Liver (tissue), 8 donors: ENCODE measurements at regions not wholly inside any gene's neighbourhood (a gene's known extent, or its start where the extent isn't known, plus 50 kb on each side); places are given as distances from the start of the nearest gene placed in this dataset.

Experiments
- DNase-seq: peaks from one replicate; pipeline ENCODE4 v3.0.0-alpha.2; 2017; ENCODE audit warnings: low spot score
- H3K27ac ChIP-seq, 2 donors: one replicate each; pipeline ENCODE4 v1.7.0; 2013; ENCODE audit warnings: inconsistent platforms in 2 of 2, low read length in 2 of 2, control low read depth in 1 of 2, low read depth in 1 of 2, mild to moderate bottlenecking in 1 of 2
- H3K27me3 ChIP-seq, 4 donors: one replicate each; pipeline versions ENCODE4 v1.6.1 to v1.7.0; 2013; ENCODE audit warnings: low read length in 3 of 4, inconsistent platforms in 1 of 4, mild to moderate bottlenecking in 1 of 4, moderate library complexity in 1 of 4; ENCODE audit not compliant: control insufficient read depth in 4 of 4, insufficient read depth in 4 of 4
- H3K36me3 ChIP-seq, 4 donors: one replicate each; pipeline versions ENCODE4 v1.6.1 to v1.7.0; 2013; ENCODE audit warnings: low read length in 3 of 4, mild to moderate bottlenecking in 3 of 4, low read depth in 1 of 4, moderate library complexity in 1 of 4; ENCODE audit not compliant: control insufficient read depth in 4 of 4, insufficient read depth in 3 of 4
- H3K4me1 ChIP-seq, 4 donors: one replicate each; pipeline versions ENCODE4 v1.6.1 to v1.7.0; 2013; ENCODE audit warnings: low read length in 3 of 4, mild to moderate bottlenecking in 3 of 4, moderate library complexity in 1 of 4; ENCODE audit not compliant: control insufficient read depth in 4 of 4, insufficient read depth in 4 of 4
- H3K4me3 ChIP-seq, 3 donors: one replicate each; pipeline versions ENCODE4 v1.6.1 to v1.7.0; 2013; ENCODE audit warnings: low read length in 3 of 3, control low read depth in 1 of 3, low read depth in 1 of 3, mild to moderate bottlenecking in 1 of 3
- H3K9ac ChIP-seq, 2 donors: one replicate each; pipeline ENCODE4 v1.7.0; 2013; ENCODE audit warnings: low read length in 2 of 2, mild to moderate bottlenecking in 2 of 2, moderate library complexity in 2 of 2, control low read depth in 1 of 2, low read depth in 1 of 2
- H3K9me3 ChIP-seq, 4 donors: one replicate each; pipeline versions ENCODE4 v1.6.1 to v1.7.0; 2013; ENCODE audit warnings: low read length in 3 of 4; ENCODE audit not compliant: control insufficient read depth in 4 of 4
- CTCF ChIP-seq: fragments of 150-350 bp; IDR thresholded peaks from 2 replicates; pipeline ENCODE4 v1.5.1; 2017; ENCODE audit warnings: improper control_type of control experiment, low read depth, low read length; ENCODE audit not compliant: missing input control
- FOXA2 ChIP-seq: IDR thresholded peaks from 2 replicates; pipeline ENCODE4 v1.6.1; 2016; ENCODE audit warnings: antibody characterized with exemption
- GABPA ChIP-seq, 2 donors: IDR thresholded peaks in 1 of 2; conservative IDR thresholded peaks in 1 of 2; 2 replicates each; pipeline ENCODE4 v1.6.1; 2016; ENCODE audit warnings: antibody characterized with exemption in 2 of 2, mild to moderate bottlenecking in 1 of 2, moderate library complexity in 1 of 2
- HNF4A ChIP-seq, 2 donors: conservative IDR thresholded peaks; 2 replicates each; pipeline ENCODE4 v1.6.1; 2016; ENCODE audit warnings: antibody characterized with exemption in 2 of 2, mild to moderate bottlenecking in 2 of 2
- JUND ChIP-seq, 2 donors: IDR thresholded peaks; 2 replicates each; pipeline ENCODE4 v1.6.1; 2016; ENCODE audit warnings: antibody characterized with exemption in 2 of 2
- NR2F2 ChIP-seq: IDR thresholded peaks from 2 replicates; pipeline ENCODE4 v1.6.1; 2016; ENCODE audit warnings: antibody characterized with exemption
- RAD21 ChIP-seq, 2 donors: IDR thresholded peaks; 2 replicates each; pipeline ENCODE4 v1.6.1; 2016; ENCODE audit warnings: antibody characterized with exemption in 2 of 2, mild to moderate bottlenecking in 2 of 2
- RXRA ChIP-seq, 2 donors: IDR thresholded peaks; 2 replicates each; pipeline ENCODE4 v1.6.1; 2017 to 2018; ENCODE audit warnings: antibody characterized with exemption in 2 of 2, mild to moderate bottlenecking in 1 of 2
- SP1 ChIP-seq: IDR thresholded peaks from 2 replicates; pipeline ENCODE4 v1.6.1; 2018; ENCODE audit warnings: antibody characterized with exemption, mild to moderate bottlenecking
- WGBS: extraction: QIAGEN DNeasy Blood & Tissue Kit; methylation state at CpG from one replicate; pipeline ENCODE4 v1.1.7; 2013; 5-methylcytosine and 5-hydroxymethylcytosine counted together
- TF ChIP-seq, protein P1 (sequence below): IDR thresholded peaks from 2 replicates; pipeline ENCODE4 v1.6.1; 2016; ENCODE audit warnings: antibody characterized with exemption
- TF ChIP-seq, protein P2 (sequence below): IDR thresholded peaks from 2 replicates; pipeline ENCODE4 v1.6.1; 2016; ENCODE audit warnings: antibody characterized with exemption, mild to moderate bottlenecking
- TF ChIP-seq, protein P3 (sequence below): IDR thresholded peaks from 2 replicates; pipeline ENCODE4 v1.6.1; 2016; ENCODE audit warnings: antibody characterized with exemption
- TF ChIP-seq, protein P4 (sequence below): IDR thresholded peaks from 2 replicates; pipeline ENCODE4 v1.6.1; 2016; ENCODE audit warnings: antibody characterized with exemption
- donor health status: healthy.
- donor health status: healthy.
- donor health status: healthy.
- donor health status: healthy.
- donor health status: healthy.

DNA sequence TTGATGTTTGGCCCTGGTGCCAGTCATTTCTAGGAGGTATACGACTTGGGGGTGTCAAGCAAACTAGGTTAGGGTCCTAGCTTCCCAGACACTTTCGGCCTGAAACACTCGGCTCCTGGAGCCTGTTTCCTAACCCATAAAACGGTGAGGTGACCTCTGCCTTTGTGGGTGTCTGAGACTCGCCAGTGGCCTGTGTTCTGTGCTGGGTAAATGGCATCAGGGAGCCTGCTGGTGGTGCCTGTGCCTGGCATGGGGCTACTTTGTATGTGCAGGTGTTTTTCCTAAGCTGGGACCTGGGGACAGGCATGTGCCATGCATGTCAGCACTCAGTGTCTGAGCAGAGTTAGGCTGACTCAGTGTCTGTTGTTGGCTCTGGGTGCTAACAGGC is 139.2 kb downstream of the GLI2 start:
- Histone ChIP-seq H3K27ac (no peak overlapping the region), H3K4me1 (no peaks in the 10 kb centered on the region), H3K36me3 (no peaks in the 10 kb centered on the region), H3K4me3 (no peak overlapping the region), H3K27me3 (peaks cover 0 to 3% (median 0%) of the 10 kb centered on the region in 4 donors), H3K9me3 (no peaks in the 10 kb centered on the region), H3K9ac (no peak overlapping the region)
- 79% methylated on average over 5 of the region's 5 CpGs for WGBS
- TF ChIP-seq, protein P1, sequence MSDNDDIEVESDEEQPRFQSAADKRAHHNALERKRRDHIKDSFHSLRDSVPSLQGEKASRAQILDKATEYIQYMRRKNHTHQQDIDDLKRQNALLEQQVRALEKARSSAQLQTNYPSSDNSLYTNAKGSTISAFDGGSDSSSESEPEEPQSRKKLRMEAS = no peak
- TF ChIP-seq HNF4A (conservative IDR thresholded peaks at IDR 0.05) (no peak), NR2F2 (no peak), FOXA2 (no peak), CTCF (no peak), RAD21 (IDR thresholded peaks at IDR 0.05) (no peak), JUND (IDR thresholded peaks at IDR 0.05) (no peak), SP1 (no peak)
- TF ChIP-seq, protein P2, sequence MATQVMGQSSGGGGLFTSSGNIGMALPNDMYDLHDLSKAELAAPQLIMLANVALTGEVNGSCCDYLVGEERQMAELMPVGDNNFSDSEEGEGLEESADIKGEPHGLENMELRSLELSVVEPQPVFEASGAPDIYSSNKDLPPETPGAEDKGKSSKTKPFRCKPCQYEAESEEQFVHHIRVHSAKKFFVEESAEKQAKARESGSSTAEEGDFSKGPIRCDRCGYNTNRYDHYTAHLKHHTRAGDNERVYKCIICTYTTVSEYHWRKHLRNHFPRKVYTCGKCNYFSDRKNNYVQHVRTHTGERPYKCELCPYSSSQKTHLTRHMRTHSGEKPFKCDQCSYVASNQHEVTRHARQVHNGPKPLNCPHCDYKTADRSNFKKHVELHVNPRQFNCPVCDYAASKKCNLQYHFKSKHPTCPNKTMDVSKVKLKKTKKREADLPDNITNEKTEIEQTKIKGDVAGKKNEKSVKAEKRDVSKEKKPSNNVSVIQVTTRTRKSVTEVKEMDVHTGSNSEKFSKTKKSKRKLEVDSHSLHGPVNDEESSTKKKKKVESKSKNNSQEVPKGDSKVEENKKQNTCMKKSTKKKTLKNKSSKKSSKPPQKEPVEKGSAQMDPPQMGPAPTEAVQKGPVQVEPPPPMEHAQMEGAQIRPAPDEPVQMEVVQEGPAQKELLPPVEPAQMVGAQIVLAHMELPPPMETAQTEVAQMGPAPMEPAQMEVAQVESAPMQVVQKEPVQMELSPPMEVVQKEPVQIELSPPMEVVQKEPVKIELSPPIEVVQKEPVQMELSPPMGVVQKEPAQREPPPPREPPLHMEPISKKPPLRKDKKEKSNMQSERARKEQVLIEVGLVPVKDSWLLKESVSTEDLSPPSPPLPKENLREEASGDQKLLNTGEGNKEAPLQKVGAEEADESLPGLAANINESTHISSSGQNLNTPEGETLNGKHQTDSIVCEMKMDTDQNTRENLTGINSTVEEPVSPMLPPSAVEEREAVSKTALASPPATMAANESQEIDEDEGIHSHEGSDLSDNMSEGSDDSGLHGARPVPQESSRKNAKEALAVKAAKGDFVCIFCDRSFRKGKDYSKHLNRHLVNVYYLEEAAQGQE = no peak
- TF ChIP-seq, protein P3, sequence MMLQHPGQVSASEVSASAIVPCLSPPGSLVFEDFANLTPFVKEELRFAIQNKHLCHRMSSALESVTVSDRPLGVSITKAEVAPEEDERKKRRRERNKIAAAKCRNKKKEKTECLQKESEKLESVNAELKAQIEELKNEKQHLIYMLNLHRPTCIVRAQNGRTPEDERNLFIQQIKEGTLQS = no peak
- no peak for DNase-seq

DNA sequence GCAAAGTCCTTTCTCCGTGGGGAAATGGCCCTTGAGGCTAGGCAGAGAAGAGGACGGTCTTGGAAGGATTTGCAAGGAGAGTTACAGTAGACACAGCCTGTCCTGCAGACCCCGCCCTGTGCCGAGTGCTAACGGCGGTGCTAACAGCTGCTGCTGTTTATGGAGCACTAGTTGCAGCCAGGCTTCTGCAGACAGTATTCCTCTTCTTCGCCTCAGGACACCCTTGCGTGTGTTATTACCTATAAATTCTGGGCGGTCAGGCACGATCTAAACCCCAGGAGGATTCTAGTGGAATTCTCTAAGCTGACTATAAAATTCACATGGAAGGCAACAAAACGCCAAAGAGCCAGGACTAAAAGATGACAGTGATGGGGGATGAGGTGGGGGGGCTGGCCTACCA is 139.8 kb downstream of the GLI2 start:
- TF ChIP-seq, protein P1 = no peak
- no peak for TF ChIP-seq HNF4A (conservative IDR thresholded peaks at IDR 0.05)
- no peak for TF ChIP-seq RXRA (IDR thresholded peaks at IDR 0.05)
- TF ChIP-seq GABPA (IDR thresholded peaks at IDR 0.05 in 1 of 2, conservative IDR thresholded peaks at IDR 0.05 in 1 of 2) = no peak
- TF ChIP-seq NR2F2 = no peak
- TF ChIP-seq, protein P4, sequence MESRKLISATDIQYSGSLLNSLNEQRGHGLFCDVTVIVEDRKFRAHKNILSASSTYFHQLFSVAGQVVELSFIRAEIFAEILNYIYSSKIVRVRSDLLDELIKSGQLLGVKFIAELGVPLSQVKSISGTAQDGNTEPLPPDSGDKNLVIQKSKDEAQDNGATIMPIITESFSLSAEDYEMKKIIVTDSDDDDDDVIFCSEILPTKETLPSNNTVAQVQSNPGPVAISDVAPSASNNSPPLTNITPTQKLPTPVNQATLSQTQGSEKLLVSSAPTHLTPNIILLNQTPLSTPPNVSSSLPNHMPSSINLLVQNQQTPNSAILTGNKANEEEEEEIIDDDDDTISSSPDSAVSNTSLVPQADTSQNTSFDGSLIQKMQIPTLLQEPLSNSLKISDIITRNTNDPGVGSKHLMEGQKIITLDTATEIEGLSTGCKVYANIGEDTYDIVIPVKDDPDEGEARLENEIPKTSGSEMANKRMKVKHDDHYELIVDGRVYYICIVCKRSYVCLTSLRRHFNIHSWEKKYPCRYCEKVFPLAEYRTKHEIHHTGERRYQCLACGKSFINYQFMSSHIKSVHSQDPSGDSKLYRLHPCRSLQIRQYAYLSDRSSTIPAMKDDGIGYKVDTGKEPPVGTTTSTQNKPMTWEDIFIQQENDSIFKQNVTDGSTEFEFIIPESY = no peak
- no peak for TF ChIP-seq SP1
- 79% methylated on average over 11 of the region's 11 CpGs for WGBS
- no peak overlapping the region for H3K9ac ChIP-seq
- H3K36me3 ChIP-seq = no peaks in the 10 kb centered on the region
- no peak overlapping the region for H3K27ac ChIP-seq
- DNase-seq = no peak
- no peak overlapping the region for H3K4me3 ChIP-seq
- peaks cover 0 to 5% (median 0%) of the 10 kb centered on the region in 4 donors for H3K27me3 ChIP-seq
- H3K9me3 ChIP-seq = no peaks in the 10 kb centered on the region
- no peaks in the 10 kb centered on the region for H3K4me1 ChIP-seq
